NCI-H2029 (cell line): ENCODE measurements at regions not wholly inside any gene's neighbourhood (a gene's known extent, or its start where the extent isn't known, plus 50 kb on each side); places are given as distances from the start of the nearest gene placed in this dataset.

Experiments
- DNase-seq: peaks from one replicate; lab custom pipeline; 2025; lab: John Stamatoyannopoulos, UW

DNA sequence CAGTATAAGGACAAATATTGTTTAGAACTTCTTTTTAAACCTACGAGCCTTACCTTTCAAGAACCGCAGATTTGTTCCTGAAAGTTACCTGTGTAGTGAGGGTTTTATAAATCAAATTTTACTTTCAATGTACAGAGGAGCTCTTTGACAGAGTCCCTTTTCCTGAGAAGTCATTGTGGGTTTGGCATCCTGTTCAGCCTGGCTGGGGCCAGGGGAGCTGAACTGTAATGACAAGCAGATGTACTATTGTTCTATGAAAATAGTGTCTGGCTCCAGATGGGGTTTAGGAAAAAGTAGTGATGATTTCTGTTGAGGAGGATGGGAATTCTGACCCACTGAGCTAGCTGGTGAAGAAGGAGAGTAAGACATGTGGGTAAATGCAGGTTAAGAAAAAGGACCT, 196.2 kb upstream of the PGRMC2 start:
- DNase-seq = no peak

DNA sequence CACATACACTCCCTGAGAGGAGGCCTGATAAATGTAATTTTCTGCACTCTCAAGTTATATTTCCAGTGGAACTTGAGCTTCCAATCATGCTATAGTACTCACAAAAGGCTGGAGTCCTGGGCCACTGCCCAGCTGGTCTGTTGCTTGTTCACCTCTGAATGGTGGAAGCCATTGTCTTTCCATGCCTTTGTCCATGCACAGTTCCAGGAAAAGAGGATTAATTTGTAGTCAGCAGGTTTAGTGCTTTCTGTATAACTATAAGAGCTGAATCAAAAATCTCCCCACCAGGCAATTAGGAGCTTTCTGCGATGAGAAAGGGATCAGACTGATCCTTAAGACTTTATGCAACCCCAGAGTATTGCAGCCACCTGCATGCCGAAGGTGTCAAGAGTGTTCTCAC, 195.4 kb upstream of the PGRMC2 start:
- DNase-seq = no peak

DNA sequence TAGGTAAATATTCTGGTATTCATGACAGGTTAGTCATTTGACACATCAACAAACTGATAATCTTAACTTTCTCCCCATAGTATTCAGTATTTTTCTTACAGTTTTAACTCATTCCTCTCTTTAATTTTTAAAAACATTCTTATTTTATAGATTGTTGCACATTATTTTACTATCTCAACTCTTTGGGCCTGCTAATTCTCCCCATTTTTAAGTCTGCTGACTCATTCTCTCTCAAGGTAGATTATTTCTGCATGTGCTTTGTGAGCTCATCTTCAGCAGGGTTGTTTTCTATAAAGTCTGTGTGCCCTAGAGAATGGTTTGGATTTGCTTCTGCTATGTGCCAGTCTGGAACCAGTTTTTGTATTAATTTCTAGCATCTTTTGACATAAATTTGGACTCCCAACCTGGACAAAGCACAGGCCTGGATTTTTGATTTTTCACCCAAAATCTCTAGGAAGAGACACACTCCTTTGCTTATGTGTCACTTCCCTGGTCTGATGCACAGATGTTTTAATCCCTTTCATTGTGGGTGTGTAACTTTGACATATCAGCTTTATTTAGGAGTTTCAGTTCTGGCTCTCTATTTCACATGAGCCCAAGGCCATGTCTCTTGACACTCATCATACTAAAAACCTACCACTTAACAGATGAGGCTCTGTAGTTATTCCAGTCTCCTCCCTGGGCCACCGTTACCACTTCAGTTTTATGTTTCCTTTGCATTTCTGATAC, 194.3 kb upstream of the PGRMC2 start:
- DNase-seq = no peak

GRCh38 chr4:128480945-128481344, 193.3 kb upstream of the PGRMC2 start:
- no peak for DNase-seq

DNA sequence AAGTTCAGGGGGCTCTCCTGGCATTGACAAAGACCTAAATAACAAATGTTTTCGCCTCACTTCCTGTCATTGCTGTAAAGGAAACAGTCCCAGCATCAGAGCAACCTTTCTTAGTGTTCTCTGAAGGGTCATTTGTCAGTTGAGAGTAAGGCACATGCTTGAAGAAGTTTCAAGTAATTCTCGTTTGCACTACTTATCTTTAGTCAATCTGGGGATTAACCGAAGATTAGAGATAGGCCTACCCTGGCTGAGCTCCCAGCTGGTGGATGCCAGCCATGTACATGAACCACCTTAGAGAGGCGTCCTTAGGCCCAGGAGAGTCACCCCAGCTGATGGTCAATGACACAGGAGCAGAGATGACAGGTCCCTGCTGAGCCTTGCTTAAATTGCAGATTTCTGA, 189.9 kb upstream of the PGRMC2 start:
- DNase-seq = no peak

GRCh38 chr4:128475597-128475996, 188.0 kb upstream of the PGRMC2 start:
- DNase-seq = no peak

- no peak for DNase-seq
These were observed 184.0 kb upstream of the PGRMC2 start for GRCh38 chr4:128471576-128471975.

DNA sequence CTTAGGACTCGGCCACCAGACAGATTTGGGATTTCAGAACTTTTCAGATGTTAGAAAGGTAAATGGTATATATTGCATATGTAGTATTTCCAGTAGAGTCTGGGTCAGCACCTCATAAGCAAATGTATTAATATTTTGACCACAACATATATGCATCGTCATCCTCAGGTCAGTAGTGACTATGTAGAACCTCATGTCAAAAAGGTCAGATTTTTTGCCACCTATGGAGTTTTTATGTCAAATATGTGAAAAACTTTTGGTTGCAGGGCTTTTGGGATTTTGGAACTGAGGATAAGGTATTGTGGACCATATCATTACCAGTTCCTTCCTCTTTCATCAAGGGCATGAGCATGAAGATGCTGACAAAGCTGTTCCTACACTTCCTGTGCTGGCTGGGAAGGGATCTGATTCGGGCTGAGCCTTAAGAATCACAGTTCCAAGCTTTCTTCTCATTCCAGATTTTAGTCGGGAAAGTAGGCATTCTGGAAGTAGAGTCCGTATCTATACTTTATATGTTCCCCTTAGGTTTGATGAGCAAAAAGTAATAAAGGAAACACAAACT, 183.0 kb upstream of the PGRMC2 start:
- DNase-seq = no peak

DNA sequence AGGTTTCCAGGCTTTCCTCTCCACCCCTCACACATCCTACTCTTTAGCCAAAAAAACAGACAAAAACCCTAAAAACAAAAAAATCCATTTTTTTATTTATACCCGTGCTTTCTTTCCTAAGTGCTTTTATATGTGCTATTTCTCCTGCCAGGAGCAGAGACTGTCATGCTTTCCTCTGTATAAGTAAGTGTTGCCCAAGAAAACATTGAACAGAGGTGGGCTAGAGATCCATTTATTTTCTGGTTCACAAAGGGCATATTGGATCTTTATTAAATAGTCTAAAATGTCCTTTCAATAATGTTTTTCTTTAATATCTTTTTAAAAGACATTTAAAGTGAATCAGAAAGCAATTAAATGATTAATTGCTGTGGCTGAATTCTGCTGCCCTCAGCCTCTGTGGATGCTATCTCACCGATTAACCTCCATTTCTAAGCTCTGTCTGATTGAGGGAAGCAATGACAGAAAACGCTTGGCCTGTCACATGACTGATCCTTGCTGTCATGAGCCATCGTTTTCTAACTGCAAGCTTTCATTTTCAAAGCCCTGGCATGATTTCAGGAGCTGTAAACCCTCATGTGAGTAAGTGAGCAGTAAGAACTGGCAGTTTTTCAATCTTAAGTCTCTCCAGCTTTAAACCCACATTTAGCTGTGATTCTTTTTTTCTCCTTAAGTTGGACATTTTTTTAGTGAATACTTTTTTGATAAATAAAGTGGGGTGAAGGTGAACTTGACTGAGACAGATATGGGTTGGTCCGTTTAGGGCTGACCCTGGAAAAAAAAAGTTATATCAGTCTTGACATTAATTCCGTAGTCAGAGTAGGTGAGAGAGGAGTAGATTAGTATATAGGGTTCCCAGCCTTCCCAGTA, 180.7 kb upstream of the PGRMC2 start:
- peak; percentile 43 for DNase-seq

- no peak for DNase-seq
These were observed 177.9 kb upstream of the PGRMC2 start for GRCh38 chr4:128465523-128465922.

DNA sequence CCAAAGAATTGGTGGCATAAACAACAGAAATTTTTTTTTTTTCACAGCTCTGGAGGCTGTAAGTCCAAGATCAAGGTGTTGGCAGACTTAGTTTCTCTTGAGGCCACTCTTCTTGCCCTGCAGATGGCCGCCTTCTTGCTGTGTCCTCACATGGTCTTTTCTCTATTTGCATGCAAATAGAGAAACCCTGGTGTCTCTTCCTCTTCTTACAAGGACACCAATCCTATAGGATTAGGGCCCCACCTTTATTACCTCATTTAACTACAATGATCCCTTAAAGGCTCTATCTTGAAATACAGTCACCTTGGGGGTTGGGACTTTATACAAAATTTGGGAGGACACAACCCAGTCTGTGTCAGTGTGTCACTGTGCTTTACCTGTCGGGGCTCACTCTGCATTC, 175.4 kb upstream of the PGRMC2 start:
- no peak for DNase-seq

GRCh38 chr4:128462103-128462783, 174.6 kb upstream of the PGRMC2 start:
- no peak for DNase-seq

DNA sequence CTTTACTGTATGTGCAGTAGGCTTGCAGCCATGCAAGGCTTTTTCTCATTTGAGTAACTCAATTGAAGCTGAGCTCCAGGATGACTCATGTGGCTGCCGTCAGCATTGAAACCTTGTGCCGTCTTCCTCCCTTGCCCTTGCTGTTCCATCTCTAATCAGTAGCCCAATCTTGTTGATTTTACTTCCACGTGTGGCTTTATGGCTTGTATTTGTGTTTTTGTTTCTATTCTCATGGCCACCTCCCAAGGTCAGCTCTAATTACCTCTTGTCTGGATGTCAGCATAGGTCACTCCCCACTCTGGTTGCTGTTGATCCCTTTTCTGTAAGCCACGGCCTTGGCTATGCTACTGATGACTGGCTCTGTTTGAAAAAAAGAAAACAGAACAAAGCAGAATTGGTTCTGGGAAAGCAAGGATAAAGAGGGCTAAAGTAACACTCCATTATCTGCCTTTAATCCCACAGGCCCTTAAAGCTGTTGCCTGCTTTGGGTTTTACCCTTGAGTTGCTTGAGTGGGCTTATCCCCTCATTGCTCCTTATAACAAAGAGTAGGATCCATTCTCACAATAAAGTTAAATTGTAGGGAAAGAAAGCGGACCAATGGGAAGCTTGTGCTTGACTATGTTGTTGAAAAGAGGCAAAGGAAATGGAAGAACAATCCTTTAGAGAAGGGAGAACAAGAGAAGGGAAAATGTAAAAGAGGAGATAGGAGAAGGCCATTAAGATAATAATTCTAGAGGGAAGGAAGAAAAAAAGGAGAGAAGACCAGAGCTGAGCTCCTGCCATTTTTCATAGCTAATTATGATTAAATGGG, 173.9 kb upstream of the PGRMC2 start:
- peak; percentile 22 for DNase-seq

GRCh38 chr4:128459547-128459946, 171.9 kb upstream of the PGRMC2 start:
- no peak for DNase-seq

DNA sequence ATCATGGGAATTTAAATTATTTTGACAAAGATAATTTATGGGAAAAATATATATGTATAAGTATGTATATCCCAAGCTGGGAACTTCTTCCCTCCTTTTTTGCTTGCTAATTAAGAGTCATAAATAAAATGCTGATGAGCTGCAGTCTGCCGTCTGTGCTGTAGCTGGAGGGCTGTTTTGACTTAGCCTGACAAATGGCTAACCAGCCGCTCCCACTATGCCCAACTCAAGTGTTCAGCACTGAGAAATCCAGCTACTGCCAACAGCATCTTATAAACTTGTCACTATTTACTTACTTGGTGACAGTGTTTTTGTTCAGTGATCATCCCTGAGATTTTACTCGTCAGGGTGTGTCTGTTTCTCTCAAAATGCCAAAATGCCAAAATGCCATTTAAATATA, 171.2 kb upstream of the PGRMC2 start:
- DNase-seq = no peak

DNA sequence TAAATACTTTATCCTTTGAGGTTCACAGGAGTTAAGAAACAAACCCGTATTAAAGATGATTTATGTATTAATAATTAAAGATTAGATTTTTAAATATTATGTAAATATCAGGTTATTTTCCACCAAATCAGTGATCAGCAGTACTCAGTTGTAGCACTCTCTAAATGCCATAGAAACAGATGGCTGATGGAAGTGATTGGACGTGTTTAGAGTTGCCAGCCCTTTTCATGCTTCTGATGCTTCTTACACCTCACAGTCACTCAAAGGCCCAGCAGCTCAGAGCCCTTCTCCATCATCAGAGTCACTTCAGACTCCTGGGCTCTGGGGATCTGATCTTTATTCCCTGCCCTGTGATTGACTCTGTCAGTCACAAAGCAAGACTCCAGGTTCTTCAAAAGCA, 170.1 kb upstream of the PGRMC2 start:
- no peak for DNase-seq

DNA sequence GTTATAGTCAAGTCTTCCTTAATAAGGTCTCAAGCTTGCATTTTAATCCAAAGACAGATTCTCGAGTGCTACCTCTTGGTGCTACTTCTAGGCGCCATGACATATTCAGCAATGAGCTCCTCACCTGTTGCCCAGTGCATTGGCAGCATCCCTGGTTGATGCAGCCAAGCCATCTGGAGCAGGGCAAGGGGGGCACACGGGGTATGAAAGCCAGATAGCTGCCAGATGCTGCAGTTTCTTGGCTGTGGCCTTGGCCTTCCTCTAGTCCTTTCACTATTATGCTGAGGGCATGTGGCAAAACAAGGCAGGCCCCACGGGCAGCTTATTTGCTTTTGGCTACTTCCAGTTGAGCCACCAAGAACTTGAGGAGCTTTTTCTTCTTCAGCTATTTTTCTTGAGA, 168.6 kb upstream of the PGRMC2 start:
- no peak for DNase-seq

- DNase-seq = no peak
These were observed 167.9 kb upstream of the PGRMC2 start for GRCh38 chr4:128455480-128455879.

DNA sequence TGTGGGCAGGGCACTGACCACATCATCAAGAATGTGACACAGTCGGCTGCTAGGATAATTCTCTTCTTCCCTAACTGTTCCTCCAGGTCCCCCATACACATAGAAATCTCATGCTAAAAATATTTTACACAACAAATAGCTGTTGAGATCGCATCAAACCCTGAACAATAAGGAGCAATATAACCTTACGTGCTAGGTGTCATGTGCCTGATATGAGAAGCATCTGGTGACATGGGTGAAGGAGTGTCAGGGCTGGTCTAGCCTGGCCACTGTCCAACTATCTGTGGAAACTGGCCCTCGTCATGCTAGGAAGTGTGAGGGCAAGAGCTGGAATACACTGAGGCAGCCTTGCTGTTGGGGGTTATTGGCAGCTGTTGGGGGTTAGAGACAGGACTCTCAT, 167.3 kb upstream of the PGRMC2 start:
- peak; percentile 27 for DNase-seq

DNA sequence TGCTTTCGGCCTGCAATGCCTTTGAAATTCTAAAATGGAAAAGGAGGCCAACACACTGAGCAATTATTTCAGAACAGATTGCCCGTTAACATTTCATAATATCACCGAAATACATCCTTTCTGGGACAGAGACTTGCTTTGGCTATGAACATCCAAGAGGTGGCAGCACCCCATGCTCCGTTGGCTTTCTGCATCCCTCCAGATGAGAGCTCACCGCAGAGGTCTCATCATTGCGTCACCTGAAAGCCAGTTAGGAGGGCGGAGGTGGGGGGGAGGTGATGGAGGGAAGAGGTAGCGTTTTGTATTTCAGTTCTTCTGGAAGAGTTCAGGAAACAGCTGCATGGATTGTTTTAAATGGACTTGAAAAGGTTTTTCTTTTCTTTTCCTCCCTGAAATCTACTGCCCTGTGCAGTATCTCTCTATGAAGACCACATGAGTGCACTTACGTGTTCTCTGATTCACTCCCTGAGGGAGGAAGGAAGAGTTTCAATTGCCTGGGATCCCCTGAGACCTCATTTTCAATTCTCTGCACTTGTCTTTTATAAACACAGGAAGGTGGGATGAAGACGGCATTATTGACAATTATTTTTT, 166.8 kb upstream of the PGRMC2 start:
- DNase-seq = peak; percentile 84

DNA sequence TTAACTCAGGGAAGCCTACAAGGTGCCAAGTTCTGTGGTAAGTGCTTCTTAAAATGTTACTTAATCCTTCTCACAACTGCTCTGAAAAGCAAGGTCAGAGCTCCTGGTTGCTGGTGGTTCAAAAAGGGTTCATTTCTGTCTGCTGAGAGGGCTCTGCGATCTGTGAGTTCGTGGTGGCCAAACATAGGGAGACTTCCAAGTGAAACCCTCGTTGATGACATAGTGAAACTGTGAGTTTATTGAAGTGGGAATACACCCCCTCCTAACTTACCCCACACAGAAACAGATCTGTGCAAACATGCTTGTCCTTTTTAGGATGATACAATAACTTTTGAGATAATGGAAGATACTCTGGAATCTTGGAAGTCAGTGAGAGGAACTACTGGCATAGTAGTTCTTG, 164.8 kb upstream of the PGRMC2 start:
- DNase-seq = no peak
